Endothelial cell (in vitro differentiated cells): ENCODE measurements at regions not wholly inside any gene's neighbourhood (a gene's known extent, or its start where the extent isn't known, plus 50 kb on each side); places are given as distances from the start of the nearest gene placed in this dataset.
"Not testable (repeated sequence)": the region's sequence is repeated elsewhere in the genome, so short reads cannot be mapped to it uniquely, and the experiment has no call there.

Experiments
- DNase-seq: peaks from one replicate; pipeline ENCODE4 v3.0.0; 2021; ENCODE audit warnings: low spot score
- H3K27ac Mint-ChIP-seq: one replicate; pipeline ENCODE4 v1.8.0; 2021; ENCODE audit warnings: mixed read lengths, inconsistent platforms; ENCODE audit not compliant: unreplicated experiment
- H3K27me3 Mint-ChIP-seq: one replicate; pipeline ENCODE4 v1.8.0; 2021; ENCODE audit warnings: mild to moderate bottlenecking, moderate library complexity, mixed read lengths, inconsistent platforms; ENCODE audit not compliant: unreplicated experiment
- H3K36me3 Mint-ChIP-seq: one replicate; pipeline ENCODE4 v1.8.0; 2021; ENCODE audit warnings: mild to moderate bottlenecking, low read depth, mixed read lengths, inconsistent platforms; ENCODE audit not compliant: unreplicated experiment
- H3K4me1 Mint-ChIP-seq: one replicate; pipeline ENCODE4 v1.8.0; 2021; ENCODE audit warnings: mild to moderate bottlenecking, mixed read lengths, inconsistent platforms; ENCODE audit not compliant: unreplicated experiment
- H3K4me3 Mint-ChIP-seq: one replicate; pipeline ENCODE4 v1.8.0; 2021; ENCODE audit warnings: mild to moderate bottlenecking, mixed read lengths, inconsistent platforms; ENCODE audit not compliant: unreplicated experiment
- H3K9me3 Mint-ChIP-seq: one replicate; pipeline ENCODE4 v1.8.0; 2021; ENCODE audit warnings: mixed read lengths, inconsistent platforms; ENCODE audit not compliant: unreplicated experiment
- CTCF ChIP-seq: fragments of 200-600 bp; sonication (generic); IDR thresholded peaks from one replicate; pipeline ENCODE4 v1.5.0; 2021; ENCODE audit warnings: antibody characterized with exemption; ENCODE audit not compliant: unreplicated experiment

- Mint-ChIP-seq H3K36me3 (no peaks in the 10 kb centered on the region), H3K27ac (no peak overlapping the region), H3K4me3 (no peak overlapping the region), H3K9me3 (no peaks in the 10 kb centered on the region), H3K4me1 (peaks cover 5% of the 10 kb centered on the region), H3K27me3 (no peaks in the 10 kb centered on the region)
- TF ChIP-seq CTCF, result no peak
- no peak for DNase-seq
Measured at GRCh38 chr12:105474672-105475071, 144.2 kb downstream of the C12orf75 start.

DNA sequence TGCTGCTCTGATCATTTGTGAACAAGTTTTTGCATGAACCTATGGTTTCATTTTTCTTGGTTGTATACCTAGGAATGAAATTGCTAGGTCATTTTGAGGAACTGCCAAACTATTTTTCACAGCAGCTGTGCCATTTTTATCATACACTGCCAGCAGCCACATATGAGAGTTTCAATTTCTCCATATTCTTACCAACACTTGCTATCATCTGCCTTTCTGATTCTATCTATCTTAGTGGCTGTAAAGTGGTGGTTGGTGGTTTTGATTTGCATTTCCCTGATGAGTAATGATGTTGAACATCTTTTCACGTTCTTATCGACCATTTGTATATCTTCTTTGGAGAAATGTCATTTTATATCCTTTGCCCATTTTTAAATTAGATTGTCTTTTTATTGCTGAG is 146.1 kb downstream of the C12orf75 start:
- H3K9me3 Mint-ChIP-seq, result no peaks in the 10 kb centered on the region
- H3K4me1 Mint-ChIP-seq, result peaks cover 5% of the 10 kb centered on the region
- H3K27me3 Mint-ChIP-seq, result no peaks in the 10 kb centered on the region
- TF ChIP-seq CTCF, result no peak
- no peaks in the 10 kb centered on the region for H3K36me3 Mint-ChIP-seq
- DNase-seq, result no peak
- H3K4me3 Mint-ChIP-seq, result no peak overlapping the region
- no peak overlapping the region for H3K27ac Mint-ChIP-seq

DNA sequence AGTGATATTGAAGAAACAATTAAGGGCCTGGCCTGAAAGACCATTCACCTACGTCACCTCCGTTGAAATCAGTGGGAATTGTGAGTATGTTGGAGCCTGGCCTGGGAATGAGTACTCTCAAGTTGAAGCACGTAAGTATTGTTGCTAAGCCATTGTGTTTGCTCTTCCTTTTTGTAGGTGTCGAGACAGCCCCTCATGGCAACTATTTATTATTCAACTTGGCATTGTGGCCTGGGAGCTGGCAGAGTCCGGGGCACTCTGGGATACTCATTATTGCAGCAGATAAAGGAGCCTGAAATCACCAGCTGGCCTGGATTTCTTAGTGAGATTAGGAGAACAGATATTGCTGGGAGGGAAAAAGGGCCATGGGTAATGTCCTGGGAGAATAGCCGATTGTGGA is 147.4 kb downstream of the C12orf75 start:
- DNase-seq, result no peak
- Mint-ChIP-seq H3K4me3 (no peak overlapping the region), H3K9me3 (no peaks in the 10 kb centered on the region), H3K36me3 (no peaks in the 10 kb centered on the region), H3K27ac (no peak overlapping the region), H3K27me3 (no peaks in the 10 kb centered on the region), H3K4me1 (peaks cover 10% of the 10 kb centered on the region)
- TF ChIP-seq CTCF, result no peak

DNA sequence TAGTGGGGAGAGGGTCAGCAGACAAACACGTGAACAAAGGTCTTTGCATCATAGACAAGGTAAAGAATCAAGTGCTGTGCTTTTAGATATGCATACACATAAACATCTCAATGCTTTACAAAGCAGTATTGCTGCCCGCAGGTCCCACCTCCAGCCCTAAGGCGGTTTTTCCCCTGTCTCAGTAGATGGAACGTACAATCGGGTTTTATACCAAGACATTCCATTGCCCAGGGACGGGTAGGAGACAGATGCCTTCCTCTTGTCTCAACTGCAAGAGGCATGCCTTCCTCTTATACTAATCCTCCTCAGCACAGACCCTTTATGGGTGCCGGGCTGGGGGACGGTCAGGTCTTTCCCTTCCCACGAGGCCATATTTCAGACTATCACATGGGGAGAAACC is 148.3 kb downstream of the C12orf75 start:
- H3K4me3 Mint-ChIP-seq, H3K9me3 Mint-ChIP-seq, H3K27me3 Mint-ChIP-seq, DNase-seq, H3K36me3 Mint-ChIP-seq, H3K27ac Mint-ChIP-seq: not testable (repeated sequence)
- peaks cover 18% of the 10 kb centered on the region for H3K4me1 Mint-ChIP-seq

GRCh38 chr12:105479710-105480109 is 149.2 kb downstream of the C12orf75 start:
- peaks cover 4% of the 10 kb centered on the region for H3K36me3 Mint-ChIP-seq
- H3K9me3 Mint-ChIP-seq, result no peaks in the 10 kb centered on the region
- no peak for DNase-seq
- H3K27ac Mint-ChIP-seq, result no peak overlapping the region
- no peak overlapping the region for H3K4me3 Mint-ChIP-seq
- no peaks in the 10 kb centered on the region for H3K27me3 Mint-ChIP-seq
- peaks cover 22% of the 10 kb centered on the region for H3K4me1 Mint-ChIP-seq
- TF ChIP-seq CTCF, result no peak

GRCh38 chr12:105480162-105480561 is 149.7 kb downstream of the C12orf75 start:
- TF ChIP-seq CTCF, result no peak
- Mint-ChIP-seq H3K27me3 (no peaks in the 10 kb centered on the region), H3K4me1 (peaks cover 24% of the 10 kb centered on the region), H3K36me3 (peaks cover 4% of the 10 kb centered on the region), H3K4me3 (no peak overlapping the region), H3K27ac (no peak overlapping the region), H3K9me3 (no peaks in the 10 kb centered on the region)
- no peak for DNase-seq
